Fibroblast of mammary gland (primary cell): ENCODE measurements at regions not wholly inside any gene's neighbourhood (a gene's known extent, or its start where the extent isn't known, plus 50 kb on each side); places are given as distances from the start of the nearest gene placed in this dataset.

Experiments used
- DNase-seq: peaks from one replicate; pipeline ENCODE4 v3.0.0-alpha.2; 2010; ENCODE audit warnings: low read depth
- H3K4me3 ChIP-seq: 2 replicates; pipeline ENCODE4 v1.5.1; 2011; ENCODE audit warnings: low read depth, mild to moderate bottlenecking, low read length, moderate library complexity; ENCODE audit not compliant: control insufficient read depth
- CTCF ChIP-seq: conservative IDR thresholded peaks from 2 replicates; pipeline ENCODE4 v1.5.1; 2011; ENCODE audit warnings: low read depth, low read length, inconsistent platforms; ENCODE audit not compliant: control insufficient read depth, insufficient read depth

DNA sequence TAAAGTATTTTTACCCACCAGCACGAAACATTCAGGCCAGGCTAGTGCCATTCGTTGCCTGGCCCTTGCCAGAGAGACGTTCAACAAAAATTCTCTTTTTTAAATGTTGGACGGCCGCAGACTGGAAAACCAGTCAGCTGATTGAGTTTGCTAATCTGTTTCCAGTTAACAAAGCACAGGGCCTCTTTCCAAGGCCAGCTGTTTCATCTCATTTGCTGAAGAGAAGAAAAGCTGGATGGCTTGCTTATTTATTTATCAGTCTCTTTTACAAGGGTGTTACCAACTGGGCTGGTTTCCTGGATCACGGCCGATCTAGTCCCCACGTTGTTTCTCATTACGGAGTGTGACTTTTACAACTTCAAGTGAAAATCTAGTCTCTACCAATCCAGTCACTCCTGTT, 418.7 kb upstream of the DYNLRB2 start:
- H3K4me3 ChIP-seq = no peak overlapping the region
- no peak for TF ChIP-seq CTCF
- peak; percentile 40 for DNase-seq

- DNase-seq = no peak
- H3K4me3 ChIP-seq = no peak overlapping the region
- TF ChIP-seq CTCF = no peak
Measured at GRCh38 chr16:80121522-80121909, 419.3 kb upstream of the DYNLRB2 start.

DNA sequence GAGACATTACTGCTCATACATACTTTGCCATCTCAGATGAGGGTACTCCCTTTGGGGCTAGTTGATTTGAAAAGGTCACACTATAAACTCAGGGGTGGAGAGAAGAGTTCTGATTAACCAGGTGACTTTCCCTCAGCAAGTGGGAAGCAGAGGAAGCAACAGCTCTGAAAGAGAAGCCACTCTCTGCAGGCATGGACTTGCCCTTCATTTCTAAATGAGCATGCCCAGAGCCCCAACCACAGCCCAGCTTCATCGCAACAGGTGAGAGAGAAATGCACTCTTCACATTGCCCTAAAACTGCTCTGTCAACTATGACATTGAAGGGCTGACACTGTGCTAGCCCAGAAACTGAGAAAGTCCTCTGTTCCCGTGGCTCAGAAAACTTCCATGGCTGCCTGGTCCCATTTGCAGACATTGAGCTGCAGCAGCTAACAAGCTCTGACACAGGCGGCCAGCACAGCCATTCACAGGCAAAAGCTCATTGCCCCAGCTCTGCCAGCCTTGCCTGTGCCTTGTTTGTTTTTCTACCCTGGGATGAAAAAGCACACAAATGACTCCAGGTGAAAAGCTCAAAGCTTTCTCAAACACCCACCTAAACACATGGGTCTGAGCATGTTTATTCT, 419.8 kb upstream of the DYNLRB2 start:
- TF ChIP-seq CTCF = no peak
- no peak overlapping the region for H3K4me3 ChIP-seq
- no peak for DNase-seq

DNA sequence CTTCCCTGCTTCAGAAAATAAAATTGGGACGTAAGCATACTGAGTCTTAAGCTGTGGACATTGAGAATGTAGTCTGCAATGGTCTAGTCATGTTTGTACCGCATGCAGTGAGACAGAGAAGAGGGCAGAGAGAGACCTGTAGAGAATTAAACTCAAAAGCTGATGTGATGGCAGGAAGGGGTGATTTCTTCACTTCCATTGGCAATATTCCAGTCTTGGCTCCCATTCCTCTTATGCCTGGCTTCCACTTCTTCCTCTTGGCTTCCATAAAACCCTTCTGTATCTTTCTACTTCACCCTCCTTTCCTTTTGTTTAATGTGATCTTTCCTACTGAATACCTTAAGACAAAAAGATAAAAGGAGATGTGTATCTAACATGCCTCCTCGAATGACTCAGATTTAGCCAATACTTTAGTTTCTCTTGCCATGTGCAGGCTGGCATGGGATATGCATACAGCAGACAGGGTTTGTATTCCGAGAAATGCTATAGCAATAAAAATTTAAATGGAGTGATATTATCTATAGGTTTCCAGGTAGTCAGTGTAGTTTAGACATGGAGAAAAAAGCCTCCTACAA, 423.1 kb upstream of the DYNLRB2 start:
- no peak for TF ChIP-seq CTCF
- H3K4me3 ChIP-seq = no peak overlapping the region
- peak; percentile 6 for DNase-seq

GRCh38 chr16:80116711-80117110, 424.1 kb upstream of the DYNLRB2 start:
- no peak for DNase-seq
- no peak overlapping the region for H3K4me3 ChIP-seq
- no peak for TF ChIP-seq CTCF

GRCh38 chr16:80114699-80115098, 426.1 kb upstream of the DYNLRB2 start:
- DNase-seq = no peak
- TF ChIP-seq CTCF = no peak
- H3K4me3 ChIP-seq = no peak overlapping the region

DNA sequence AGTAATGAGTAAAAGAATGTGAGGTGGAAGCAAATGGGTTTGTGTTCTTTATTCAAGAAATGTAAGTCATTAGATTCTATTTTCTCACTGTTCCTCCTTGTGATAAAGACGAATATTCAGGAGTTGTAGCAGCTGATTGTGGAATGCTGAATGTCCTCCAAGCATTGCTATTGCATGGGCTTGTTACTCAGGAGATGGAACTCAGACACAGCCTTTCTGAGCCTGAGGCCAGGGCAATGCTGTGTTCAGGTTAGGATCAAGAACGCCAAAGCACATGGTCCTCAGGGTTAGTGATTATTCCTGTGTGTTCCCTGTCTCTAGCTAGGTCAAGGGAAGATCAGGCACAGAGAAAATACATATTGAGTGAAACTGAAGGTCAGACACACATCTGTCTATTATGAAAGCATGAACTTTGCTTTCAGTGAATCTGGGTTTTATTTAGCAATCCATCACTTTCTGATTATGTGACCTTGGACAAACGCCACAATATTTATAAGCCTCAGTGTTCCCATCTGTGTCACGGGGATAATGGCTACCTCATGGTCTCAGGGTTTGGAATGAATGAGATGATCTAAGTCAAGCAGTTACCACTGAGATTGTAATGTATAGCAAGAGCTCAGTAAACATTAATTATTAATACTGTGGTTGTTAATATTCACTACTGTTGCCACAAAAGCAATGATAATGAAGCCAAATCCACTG, 426.8 kb upstream of the DYNLRB2 start:
- TF ChIP-seq CTCF = no peak
- DNase-seq = no peak
- H3K4me3 ChIP-seq = no peak overlapping the region
